ENCODE measurements at regions not wholly inside any gene's neighbourhood (a gene's known extent, or its start where the extent isn't known, plus 50 kb on each side); places are given as distances from the start of the nearest gene placed in this dataset.

- Mint-ChIP-seq H3K4me3 (ENCODE audit: unreplicated experiment) (no peak overlapping the region), H3K9me3 (ENCODE audit: unreplicated experiment) (no peaks in the 10 kb centered on the region), H3K4me1 (ENCODE audit: unreplicated experiment) (peaks cover 3% of the 10 kb centered on the region), H3K27me3 (ENCODE audit: unreplicated experiment) (peaks cover 1% of the 10 kb centered on the region), H3K36me3 (ENCODE audit: low read depth, unreplicated experiment) (no peaks in the 10 kb centered on the region), H3K27ac (ENCODE audit: unreplicated experiment) (no peak overlapping the region)
- TF ChIP-seq CTCF (IDR thresholded peaks at IDR 0.05; ENCODE audit: unreplicated experiment), result no peak
- DNase-seq (ENCODE audit: low spot score), result no peak
These were observed 153.3 kb upstream of the PRSS1 start for GRCh38 chr7:142595816-142596516.

- no peak overlapping the region for H3K4me3 Mint-ChIP-seq (ENCODE audit: unreplicated experiment)
- no peak for DNase-seq (ENCODE audit: low spot score)
These were observed 155.2 kb upstream of the PRSS1 start for GRCh38 chr7:142594078-142594477.

GRCh38 chr7:142593106-142593505, 156.2 kb upstream of the PRSS1 start:
- Mint-ChIP-seq H3K4me1 (ENCODE audit: unreplicated experiment) (no peaks in the 10 kb centered on the region), H3K36me3 (ENCODE audit: low read depth, unreplicated experiment) (no peaks in the 10 kb centered on the region), H3K27me3 (ENCODE audit: unreplicated experiment) (peaks cover 1% of the 10 kb centered on the region), H3K27ac (ENCODE audit: unreplicated experiment) (no peak overlapping the region), H3K9me3 (ENCODE audit: unreplicated experiment) (no peaks in the 10 kb centered on the region), H3K4me3 (ENCODE audit: unreplicated experiment) (no peak overlapping the region)
- no peak for TF ChIP-seq CTCF (IDR thresholded peaks at IDR 0.05; ENCODE audit: unreplicated experiment)
- DNase-seq (ENCODE audit: low spot score), result no peak

More at GRCh38 chr7:142594078-142594477, 155.2 kb upstream of the PRSS1 start:
- Mint-ChIP-seq H3K27me3 (ENCODE audit: unreplicated experiment) (peaks cover 1% of the 10 kb centered on the region), H3K9me3 (ENCODE audit: unreplicated experiment) (no peaks in the 10 kb centered on the region), H3K4me1 (ENCODE audit: unreplicated experiment) (peaks cover 3% of the 10 kb centered on the region), H3K36me3 (ENCODE audit: low read depth, unreplicated experiment) (no peaks in the 10 kb centered on the region), H3K27ac (ENCODE audit: unreplicated experiment) (no peak overlapping the region)
- TF ChIP-seq CTCF (IDR thresholded peaks at IDR 0.05; ENCODE audit: unreplicated experiment), result no peak

- Mint-ChIP-seq H3K9me3 (ENCODE audit: unreplicated experiment) (no peaks in the 10 kb centered on the region), H3K4me1 (ENCODE audit: unreplicated experiment) (no peaks in the 10 kb centered on the region), H3K27me3 (ENCODE audit: unreplicated experiment) (peaks cover 1% of the 10 kb centered on the region), H3K36me3 (ENCODE audit: low read depth, unreplicated experiment) (no peaks in the 10 kb centered on the region), H3K27ac (ENCODE audit: unreplicated experiment) (no peak overlapping the region), H3K4me3 (ENCODE audit: unreplicated experiment) (no peak overlapping the region)
- DNase-seq (ENCODE audit: low spot score), result no peak
- no peak for TF ChIP-seq CTCF (IDR thresholded peaks at IDR 0.05; ENCODE audit: unreplicated experiment)
These were observed 156.6 kb upstream of the PRSS1 start for GRCh38 chr7:142592664-142593063.

GRCh38 chr7:142592231-142592630, 157.0 kb upstream of the PRSS1 start:
- Mint-ChIP-seq H3K27me3 (ENCODE audit: unreplicated experiment) (peaks cover 1% of the 10 kb centered on the region), H3K36me3 (ENCODE audit: low read depth, unreplicated experiment) (no peaks in the 10 kb centered on the region), H3K9me3 (ENCODE audit: unreplicated experiment) (no peaks in the 10 kb centered on the region), H3K4me1 (ENCODE audit: unreplicated experiment) (no peaks in the 10 kb centered on the region), H3K4me3 (ENCODE audit: unreplicated experiment) (no peak overlapping the region), H3K27ac (ENCODE audit: unreplicated experiment) (no peak overlapping the region)
- no peak for TF ChIP-seq CTCF (IDR thresholded peaks at IDR 0.05; ENCODE audit: unreplicated experiment)
- no peak for DNase-seq (ENCODE audit: low spot score)

Measured in endothelial cell (in vitro differentiated cells).